GM23338 (cell line): ENCODE measurements at regions not wholly inside any gene's neighbourhood (a gene's known extent, or its start where the extent isn't known, plus 50 kb on each side); places are given as distances from the start of the nearest gene placed in this dataset.

ENCODE experiments used
- CREB1 ChIP-seq: fragments of 250-450 bp; sonication (Bioruptor Pico); IDR thresholded peaks from 2 replicates; pipeline ENCODE4 v1.5.0; 2020; ENCODE audit warnings: low read depth, mild to moderate bottlenecking, moderate library complexity
- CTCF ChIP-seq, 2 experiments: fragments of 200-600 bp in 1 of 2; sonication (generic) in 1 of 2; conservative IDR thresholded peaks; 2 replicates each; pipeline versions ENCODE4 v1.5.1 to v1.6.1; 2016 to 2017; ENCODE audit warnings: antibody characterized with exemption in 2 of 2, low read depth in 2 of 2, mild to moderate bottlenecking in 2 of 2, moderate library complexity in 1 of 2
- EZH2phosphoT487 ChIP-seq: fragments of 200-600 bp; sonication (generic); IDR thresholded peaks from one replicate; pipeline ENCODE4 v1.8.1; 2018; ENCODE audit warnings: antibody characterized with exemption; ENCODE audit not compliant: unreplicated experiment
- REST ChIP-seq: IDR thresholded peaks from one replicate; pipeline ENCODE4 v1.6.1; 2018; ENCODE audit warnings: antibody characterized with exemption; ENCODE audit not compliant: unreplicated experiment

GRCh38 chrX:95721011-95721410 is 963.6 kb upstream of the DIAPH2 start:
- TF ChIP-seq CREB1 (CRISPR knock-in tag) (no peak), REST (no peak), CTCF (conservative IDR thresholded peaks at IDR 0.05; ENCODE audit: low read depth in 2 of 2) (no peak), EZH2phosphoT487 (no peak)
